ENCODE measurements at regions not wholly inside any gene's neighbourhood (a gene's known extent, or its start where the extent isn't known, plus 50 kb on each side); places are given as distances from the start of the nearest gene placed in this dataset.
"Not testable (repeated sequence)": the region's sequence is repeated elsewhere in the genome, so short reads cannot be mapped to it uniquely, and the experiment has no call there.

GRCh38 chr3:162626172-162626571, 1129.6 kb downstream of the OTOL1 start:
- H3K4me3 ChIP-seq (ENCODE audit: low read depth in 1 of 2, low read length in 2 of 2), result no peak overlapping the region
- no peaks in the 10 kb centered on the region for H3K36me3 ChIP-seq (ENCODE audit: insufficient read depth, low read length)
- H3K27ac ChIP-seq (ENCODE audit: low read depth, low read length), result no peak overlapping the region
- no peak overlapping the region for H3K9ac ChIP-seq (ENCODE audit: low read length)
- H3K27me3 ChIP-seq (ENCODE audit: control insufficient read depth in 1 of 2, insufficient read depth in 2 of 2, low read length in 2 of 2), result no peaks in the 10 kb centered on the region
- H3K9me3 ChIP-seq (ENCODE audit: low read length), result no peaks in the 10 kb centered on the region
- H3K4me1 ChIP-seq (ENCODE audit: insufficient read depth, low read length), result no peaks in the 10 kb centered on the region

- Histone ChIP-seq H3K9ac (ENCODE audit: low read length) (no peak overlapping the region), H3K27me3 (ENCODE audit: control insufficient read depth in 1 of 2, insufficient read depth in 2 of 2, low read length in 2 of 2) (no peaks in the 10 kb centered on the region), H3K4me1 (ENCODE audit: insufficient read depth, low read length) (no peaks in the 10 kb centered on the region), H3K36me3 (ENCODE audit: insufficient read depth, low read length) (no peaks in the 10 kb centered on the region), H3K4me3 (ENCODE audit: low read depth in 1 of 2, low read length in 2 of 2) (no peak overlapping the region), H3K27ac (ENCODE audit: low read depth, low read length) (no peak overlapping the region), H3K9me3 (ENCODE audit: low read length) (no peaks in the 10 kb centered on the region)
These were observed 1131.9 kb downstream of the OTOL1 start for GRCh38 chr3:162628531-162628930.

GRCh38 chr3:162629372-162629771, 1132.8 kb downstream of the OTOL1 start:
- Histone ChIP-seq H3K27ac (ENCODE audit: low read depth, low read length) (no peak overlapping the region), H3K27me3 (ENCODE audit: control insufficient read depth in 1 of 2, insufficient read depth in 2 of 2, low read length in 2 of 2) (no peaks in the 10 kb centered on the region), H3K36me3 (ENCODE audit: insufficient read depth, low read length) (no peaks in the 10 kb centered on the region), H3K9me3 (ENCODE audit: low read length) (no peaks in the 10 kb centered on the region), H3K9ac (ENCODE audit: low read length) (no peak overlapping the region), H3K4me1 (ENCODE audit: insufficient read depth, low read length) (no peaks in the 10 kb centered on the region), H3K4me3 (ENCODE audit: low read depth in 1 of 2, low read length in 2 of 2) (no peak overlapping the region)

GRCh38 chr3:162632672-162633071, 1136.1 kb downstream of the OTOL1 start:
- no peaks in the 10 kb centered on the region for H3K4me1 ChIP-seq (ENCODE audit: insufficient read depth, low read length)
- no peaks in the 10 kb centered on the region for H3K27me3 ChIP-seq (ENCODE audit: control insufficient read depth in 1 of 2, insufficient read depth in 2 of 2, low read length in 2 of 2)
- H3K9ac ChIP-seq (ENCODE audit: low read length), result no peak overlapping the region
- H3K36me3 ChIP-seq (ENCODE audit: insufficient read depth, low read length), result no peaks in the 10 kb centered on the region
- H3K27ac ChIP-seq (ENCODE audit: low read depth, low read length), result no peak overlapping the region
- H3K9me3 ChIP-seq (ENCODE audit: low read length), result no peaks in the 10 kb centered on the region
- no peak overlapping the region for H3K4me3 ChIP-seq (ENCODE audit: low read depth in 1 of 2, low read length in 2 of 2)

- H3K36me3 ChIP-seq (ENCODE audit: insufficient read depth, low read length); H3K27me3 ChIP-seq (ENCODE audit: control insufficient read depth in 1 of 2, insufficient read depth in 2 of 2, low read length in 2 of 2); H3K4me1 ChIP-seq (ENCODE audit: insufficient read depth, low read length); H3K9me3 ChIP-seq (ENCODE audit: low read length); H3K27ac ChIP-seq (ENCODE audit: low read depth, low read length); H3K9ac ChIP-seq (ENCODE audit: low read length); H3K4me3 ChIP-seq (ENCODE audit: low read depth in 1 of 2, low read length in 2 of 2): not testable (repeated sequence)
These were observed 1143.6 kb downstream of the OTOL1 start for GRCh38 chr3:162640208-162640607.

- no peak overlapping the region for H3K4me3 ChIP-seq (ENCODE audit: low read depth in 1 of 2, low read length in 2 of 2)
- no peak overlapping the region for H3K27ac ChIP-seq (ENCODE audit: low read depth, low read length)
- no peaks in the 10 kb centered on the region for H3K36me3 ChIP-seq (ENCODE audit: insufficient read depth, low read length)
- no peaks in the 10 kb centered on the region for H3K9me3 ChIP-seq (ENCODE audit: low read length)
- H3K9ac ChIP-seq (ENCODE audit: low read length), result no peak overlapping the region
- H3K4me1 ChIP-seq (ENCODE audit: insufficient read depth, low read length), result no peaks in the 10 kb centered on the region
- no peaks in the 10 kb centered on the region for H3K27me3 ChIP-seq (ENCODE audit: control insufficient read depth in 1 of 2, insufficient read depth in 2 of 2, low read length in 2 of 2)
These were observed 1144.7 kb downstream of the OTOL1 start for GRCh38 chr3:162641317-162641716.

- Histone ChIP-seq H3K9ac (ENCODE audit: low read length) (no peak overlapping the region), H3K9me3 (ENCODE audit: low read length) (no peaks in the 10 kb centered on the region)
These were observed 1145.3 kb downstream of the OTOL1 start for GRCh38 chr3:162641907-162642306.

GRCh38 chr3:162643245-162643644, 1146.6 kb downstream of the OTOL1 start:
- no peaks in the 10 kb centered on the region for H3K9me3 ChIP-seq (ENCODE audit: low read length)
- no peaks in the 10 kb centered on the region for H3K27me3 ChIP-seq (ENCODE audit: control insufficient read depth in 1 of 2, insufficient read depth in 2 of 2, low read length in 2 of 2)
- no peak overlapping the region for H3K4me3 ChIP-seq (ENCODE audit: low read depth in 1 of 2, low read length in 2 of 2)

More at GRCh38 chr3:162641907-162642306, 1145.3 kb downstream of the OTOL1 start:
- Histone ChIP-seq H3K27me3 (ENCODE audit: control insufficient read depth in 1 of 2, insufficient read depth in 2 of 2, low read length in 2 of 2) (no peaks in the 10 kb centered on the region), H3K27ac (ENCODE audit: low read depth, low read length) (no peak overlapping the region), H3K4me3 (ENCODE audit: low read depth in 1 of 2, low read length in 2 of 2) (no peak overlapping the region), H3K4me1 (ENCODE audit: insufficient read depth, low read length) (no peaks in the 10 kb centered on the region), H3K36me3 (ENCODE audit: insufficient read depth, low read length) (no peaks in the 10 kb centered on the region)

GRCh38 chr3:162647321-162647720, 1150.7 kb downstream of the OTOL1 start:
- Histone ChIP-seq H3K4me1 (ENCODE audit: insufficient read depth, low read length) (no peaks in the 10 kb centered on the region), H3K27me3 (ENCODE audit: control insufficient read depth in 1 of 2, insufficient read depth in 2 of 2, low read length in 2 of 2) (no peaks in the 10 kb centered on the region), H3K9ac (ENCODE audit: low read length) (no peak overlapping the region), H3K27ac (ENCODE audit: low read depth, low read length) (no peak overlapping the region), H3K4me3 (ENCODE audit: low read depth in 1 of 2, low read length in 2 of 2) (no peak overlapping the region), H3K36me3 (ENCODE audit: insufficient read depth, low read length) (no peaks in the 10 kb centered on the region), H3K9me3 (ENCODE audit: low read length) (no peaks in the 10 kb centered on the region)

More at GRCh38 chr3:162643245-162643644, 1146.6 kb downstream of the OTOL1 start:
- H3K27ac ChIP-seq (ENCODE audit: low read depth, low read length), result no peak overlapping the region
- H3K9ac ChIP-seq (ENCODE audit: low read length), result no peak overlapping the region
- H3K36me3 ChIP-seq (ENCODE audit: insufficient read depth, low read length), result no peaks in the 10 kb centered on the region
- no peaks in the 10 kb centered on the region for H3K4me1 ChIP-seq (ENCODE audit: insufficient read depth, low read length)

- no peak overlapping the region for H3K27ac ChIP-seq (ENCODE audit: low read depth, low read length)
- H3K27me3 ChIP-seq (ENCODE audit: control insufficient read depth in 1 of 2, insufficient read depth in 2 of 2, low read length in 2 of 2), result no peaks in the 10 kb centered on the region
- H3K4me1 ChIP-seq (ENCODE audit: insufficient read depth, low read length), result no peaks in the 10 kb centered on the region
- no peaks in the 10 kb centered on the region for H3K36me3 ChIP-seq (ENCODE audit: insufficient read depth, low read length)
- no peak overlapping the region for H3K4me3 ChIP-seq (ENCODE audit: low read depth in 1 of 2, low read length in 2 of 2)
- H3K9ac ChIP-seq (ENCODE audit: low read length), result no peak overlapping the region
- no peaks in the 10 kb centered on the region for H3K9me3 ChIP-seq (ENCODE audit: low read length)
These were observed 1161.4 kb downstream of the OTOL1 start for GRCh38 chr3:162658003-162658402.

- no peak overlapping the region for H3K4me3 ChIP-seq (ENCODE audit: low read depth in 1 of 2, low read length in 2 of 2)
- no peaks in the 10 kb centered on the region for H3K4me1 ChIP-seq (ENCODE audit: insufficient read depth, low read length)
- no peak overlapping the region for H3K27ac ChIP-seq (ENCODE audit: low read depth, low read length)
- H3K9me3 ChIP-seq (ENCODE audit: low read length), result no peaks in the 10 kb centered on the region
- no peaks in the 10 kb centered on the region for H3K36me3 ChIP-seq (ENCODE audit: insufficient read depth, low read length)
- no peaks in the 10 kb centered on the region for H3K27me3 ChIP-seq (ENCODE audit: control insufficient read depth in 1 of 2, insufficient read depth in 2 of 2, low read length in 2 of 2)
- H3K9ac ChIP-seq (ENCODE audit: low read length), result no peak overlapping the region
These were observed 1169.2 kb downstream of the OTOL1 start for GRCh38 chr3:162665684-162666391.

- no peaks in the 10 kb centered on the region for H3K9me3 ChIP-seq (ENCODE audit: low read length)
- no peak overlapping the region for H3K27ac ChIP-seq (ENCODE audit: low read depth, low read length)
- peaks cover 6% of the 10 kb centered on the region for H3K4me1 ChIP-seq (ENCODE audit: insufficient read depth, low read length)
- H3K27me3 ChIP-seq (ENCODE audit: control insufficient read depth in 1 of 2, insufficient read depth in 2 of 2, low read length in 2 of 2), result no peaks in the 10 kb centered on the region
- H3K36me3 ChIP-seq (ENCODE audit: insufficient read depth, low read length), result no peaks in the 10 kb centered on the region
- H3K9ac ChIP-seq (ENCODE audit: low read length), result no peak overlapping the region
- H3K4me3 ChIP-seq (ENCODE audit: low read depth in 1 of 2, low read length in 2 of 2), result no peak overlapping the region
These were observed 1170.2 kb downstream of the OTOL1 start for GRCh38 chr3:162666835-162667234.

Data from muscle layer of colon (tissue), 2 donors.